GM19025 (cell line): ENCODE measurements at regions not wholly inside any gene's neighbourhood (a gene's known extent, or its start where the extent isn't known, plus 50 kb on each side); places are given as distances from the start of the nearest gene placed in this dataset.
A peak's percentile ranks its signal among the peaks of the same experiment; 100 is the strongest.
"Not testable (repeated sequence)": the region's sequence is repeated elsewhere in the genome, so short reads cannot be mapped to it uniquely, and the experiment has no call there.

Experiments used
- ATAC-seq: cut with Tn5 transposase; IDR thresholded peaks from one replicate; pipeline ENCODE4 v1.9.1; 2021; ENCODE audit warnings: mild to moderate bottlenecking, low read depth, moderate library complexity; ENCODE audit not compliant: unreplicated experiment

- ATAC-seq: no peak
These were observed 201.6 kb upstream of the NEGR1 start for GRCh38 chr1:72483846-72484357.

DNA sequence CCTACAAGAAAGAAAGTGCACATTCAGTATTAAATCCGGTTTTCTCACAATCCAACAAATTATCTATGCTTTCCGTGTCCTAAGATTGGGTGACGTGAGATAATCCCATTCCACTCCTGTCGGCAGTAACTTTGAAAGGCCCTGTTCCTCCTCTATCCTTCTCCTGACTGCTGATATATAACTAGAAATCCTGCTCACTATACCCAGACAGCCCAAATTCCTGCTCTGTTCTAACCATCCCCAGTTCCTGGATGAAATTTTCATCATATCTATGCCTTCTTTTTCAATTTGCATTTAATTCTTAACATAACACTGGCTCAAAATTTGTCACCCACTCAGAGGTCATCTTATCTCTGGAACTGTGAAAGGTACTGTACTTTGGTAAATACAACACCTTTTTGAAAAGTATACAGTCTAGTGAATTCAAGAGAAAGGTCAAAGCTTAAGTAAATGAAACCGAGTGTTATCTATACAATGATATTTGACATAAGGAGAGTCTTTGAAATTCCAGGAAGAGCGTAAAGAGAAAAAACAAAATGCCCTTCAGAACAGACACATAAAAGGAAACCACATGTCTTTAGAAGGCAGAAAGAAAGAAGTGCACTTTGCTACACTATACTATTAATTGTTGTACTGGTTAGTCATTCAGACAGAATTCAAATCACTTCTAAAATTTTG is 200.5 kb upstream of the NEGR1 start:
- no peak for ATAC-seq

GRCh38 chr1:72481420-72481970 is 199.2 kb upstream of the NEGR1 start:
- no peak for ATAC-seq

DNA sequence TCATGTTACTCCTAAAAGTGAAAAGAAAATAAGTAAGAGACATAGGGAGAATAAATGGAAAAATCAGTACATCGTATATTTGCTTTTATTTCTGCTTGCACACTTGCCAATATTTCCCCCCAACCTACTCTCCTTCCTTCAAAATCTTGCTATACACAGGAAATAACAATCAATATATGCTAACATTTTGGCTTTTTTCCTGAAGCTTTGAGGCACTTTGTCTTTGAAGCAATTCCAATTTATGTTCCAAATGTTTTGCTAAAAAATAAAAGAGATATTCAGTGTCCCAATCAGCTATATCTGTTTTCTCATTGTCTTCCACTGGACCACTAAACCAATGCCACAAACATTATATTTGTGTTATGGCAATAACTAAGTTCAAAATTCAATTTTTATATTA is 184.0 kb upstream of the NEGR1 start:
- ATAC-seq: no peak

DNA sequence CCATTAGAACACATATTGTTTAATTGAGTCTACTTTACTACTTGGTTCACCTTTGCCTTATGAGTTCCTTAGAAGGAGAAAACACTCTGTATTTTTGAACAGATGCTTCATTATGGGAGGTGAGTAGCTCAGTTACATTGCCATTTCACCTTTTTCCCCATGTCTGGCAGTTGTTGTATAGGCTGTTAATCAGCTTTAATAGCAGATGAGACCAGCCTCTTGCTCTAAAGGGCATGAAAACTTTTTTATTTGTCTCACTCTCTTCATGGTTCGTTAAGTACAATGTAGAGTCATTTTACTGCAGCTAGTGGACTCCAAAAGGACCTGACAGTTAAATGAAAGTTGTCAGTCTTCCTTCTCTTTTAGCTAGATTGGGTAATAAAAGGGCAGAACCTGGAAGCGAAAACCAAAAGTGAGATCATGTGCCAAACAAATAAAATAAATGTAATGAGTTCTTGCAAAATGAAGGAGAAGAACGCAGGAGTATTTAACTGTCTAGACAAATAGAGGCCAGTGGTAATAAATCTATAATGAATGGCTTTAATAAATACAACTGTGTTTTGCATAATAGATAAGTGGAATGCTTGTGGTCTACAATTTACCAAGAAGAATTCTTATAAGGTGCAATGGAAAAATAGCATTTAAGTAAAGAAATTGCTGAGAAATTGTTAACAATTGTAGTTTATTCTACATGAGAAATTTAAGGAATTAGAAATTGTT is 180.0 kb upstream of the NEGR1 start:
- ATAC-seq: no peak

DNA sequence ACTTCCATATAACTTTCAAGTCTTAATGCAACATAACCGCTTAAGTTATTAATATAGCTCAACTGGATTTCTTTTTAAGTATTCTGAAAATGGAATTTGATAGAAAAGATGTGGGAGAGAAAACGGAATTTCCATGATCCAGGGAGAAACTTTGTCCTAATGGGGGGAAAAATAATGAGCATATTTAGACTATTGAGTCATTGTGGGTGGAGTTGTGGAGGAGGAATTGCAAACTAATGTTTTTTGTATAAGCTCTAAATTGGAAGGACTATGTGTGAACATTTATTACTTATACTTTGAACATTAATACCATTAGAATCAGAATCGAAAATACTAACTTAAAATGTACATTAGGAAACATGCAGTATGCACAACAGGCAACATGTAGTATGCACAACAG is 159.9 kb upstream of the NEGR1 start:
- ATAC-seq: no peak

DNA sequence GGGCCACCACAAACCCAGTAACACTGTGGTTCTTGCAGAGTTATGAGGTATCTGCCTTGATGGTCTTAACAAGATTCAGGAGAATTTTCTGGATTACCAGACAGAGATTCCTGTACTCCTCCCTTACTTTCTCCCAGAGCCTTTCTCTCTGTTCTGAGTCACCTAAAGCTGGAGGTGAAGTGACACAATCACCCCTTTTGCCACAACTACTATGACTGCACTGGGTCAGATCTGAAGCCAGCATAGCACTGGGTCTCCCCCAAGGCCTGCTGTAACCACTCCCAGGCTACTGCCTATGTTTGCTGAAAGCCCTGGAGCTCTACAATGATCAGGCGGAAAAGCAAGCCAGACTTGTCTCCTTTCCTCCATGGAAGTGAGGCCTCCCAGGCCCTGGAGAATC is 156.7 kb upstream of the NEGR1 start:
- no peak for ATAC-seq

- ATAC-seq: no peak
These were observed 155.9 kb upstream of the NEGR1 start for GRCh38 chr1:72438270-72438669.

GRCh38 chr1:72435025-72435424 is 152.7 kb upstream of the NEGR1 start:
- peak; percentile 54 for ATAC-seq

DNA sequence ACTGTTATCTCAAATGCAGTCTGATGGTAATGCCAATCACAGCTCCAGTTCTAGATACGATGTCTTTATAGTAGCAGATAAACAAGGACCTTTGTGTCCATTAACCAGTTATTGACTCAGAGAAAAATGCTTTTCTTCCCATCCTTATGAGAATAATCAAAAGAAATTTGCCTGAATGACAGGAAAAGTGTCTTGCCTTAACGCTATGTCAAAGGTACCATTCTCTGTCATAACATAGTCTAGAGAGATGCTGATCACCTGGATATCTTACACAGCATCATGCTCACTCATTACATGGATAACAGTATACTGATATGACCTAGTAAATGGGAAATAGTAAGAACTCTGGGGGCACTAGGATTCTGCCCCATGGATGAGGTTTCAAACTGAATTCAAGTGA is 151.7 kb upstream of the NEGR1 start:
- ATAC-seq: no peak

- ATAC-seq: peak; percentile 64
These were observed 151.3 kb upstream of the NEGR1 start for GRCh38 chr1:72433591-72433990.

DNA sequence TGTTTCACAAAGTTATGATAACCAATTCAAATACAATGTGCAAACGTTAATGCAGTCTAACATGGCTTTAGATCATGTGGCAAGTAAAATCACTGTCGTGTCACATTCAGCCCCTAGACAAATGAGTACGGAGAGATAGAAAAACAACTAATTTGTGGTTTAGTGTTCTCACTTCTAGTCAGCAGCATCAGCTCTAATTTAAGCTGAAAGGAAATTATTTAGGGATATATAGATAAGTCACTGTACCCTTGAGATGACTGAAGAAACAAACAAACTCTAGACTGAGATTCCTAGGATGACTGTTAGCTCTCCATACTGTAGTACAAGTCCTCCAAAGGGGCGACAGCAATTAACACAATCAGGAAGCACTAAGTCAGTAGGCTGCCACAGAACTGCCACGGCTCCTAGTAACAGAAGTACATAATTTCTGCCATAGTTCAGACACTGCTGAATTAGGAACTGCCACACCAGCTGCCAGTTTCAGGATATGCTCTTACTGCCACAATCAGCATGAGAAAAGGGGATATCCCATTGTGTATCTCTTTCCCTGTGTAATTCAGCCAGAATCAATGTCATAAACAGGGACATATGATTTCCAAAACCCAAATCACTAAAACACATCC is 150.4 kb upstream of the NEGR1 start:
- no peak for ATAC-seq

DNA sequence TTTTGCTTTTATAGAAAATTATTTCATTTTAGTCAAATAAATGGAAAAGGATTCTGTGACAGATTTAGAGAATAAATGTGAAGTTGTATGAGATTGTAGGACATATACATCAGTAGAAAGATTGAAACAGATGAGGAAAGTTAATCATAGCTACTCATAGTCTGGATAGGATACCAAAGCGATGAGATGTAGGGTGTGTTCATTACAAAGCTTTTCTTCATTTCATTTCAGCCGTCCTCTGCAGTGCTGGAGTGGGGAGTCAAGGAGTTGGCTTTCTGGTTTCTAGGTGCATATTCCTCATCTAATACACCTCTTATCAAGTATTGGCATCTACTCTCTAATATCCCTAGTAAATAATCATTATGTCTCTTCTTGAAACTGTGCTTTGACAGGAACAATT is 149.5 kb upstream of the NEGR1 start:
- no peak for ATAC-seq

DNA sequence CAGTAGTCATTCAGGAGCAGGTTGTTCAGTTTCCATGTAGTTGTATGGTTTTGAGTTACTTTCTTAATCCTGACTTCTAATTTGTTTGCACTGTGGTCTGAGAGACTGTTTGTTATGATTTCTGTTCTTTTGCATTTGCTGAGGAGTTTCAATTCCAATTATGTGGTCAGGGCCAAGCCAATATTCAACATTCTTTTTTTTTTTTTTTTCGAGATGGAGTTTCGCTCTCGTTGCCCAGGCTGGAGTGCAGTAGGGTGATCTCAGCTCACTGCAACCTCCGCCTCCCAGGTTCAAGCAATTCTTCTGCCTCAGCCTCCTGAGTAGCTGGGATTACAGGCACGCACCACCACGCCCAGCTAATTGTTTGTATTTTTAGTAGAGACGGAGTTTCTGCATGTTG is 145.9 kb upstream of the NEGR1 start:
- not testable (repeated sequence) for ATAC-seq

DNA sequence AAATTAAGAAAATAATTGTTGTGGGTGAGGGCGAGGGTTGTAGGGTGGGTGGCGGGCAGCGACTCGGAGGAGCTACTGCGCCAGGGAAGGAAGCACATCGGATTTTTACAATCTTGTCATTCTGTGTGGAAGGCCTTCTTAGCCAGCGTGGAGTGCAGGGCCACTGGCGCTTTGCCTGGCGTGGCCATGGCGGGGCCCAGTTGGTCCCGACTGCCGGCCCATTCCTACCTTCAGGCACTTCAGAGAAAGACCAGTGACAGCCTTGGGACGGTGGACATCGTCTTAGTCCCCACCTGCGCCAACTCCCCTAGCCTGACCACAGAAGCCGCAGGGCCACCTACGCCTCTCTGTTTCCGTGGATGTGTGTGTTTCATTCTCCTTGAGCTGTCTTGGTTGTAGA is 136.9 kb upstream of the NEGR1 start:
- ATAC-seq: no peak

GRCh38 chr1:72412286-72412685 is 129.9 kb upstream of the NEGR1 start:
- ATAC-seq: no peak

DNA sequence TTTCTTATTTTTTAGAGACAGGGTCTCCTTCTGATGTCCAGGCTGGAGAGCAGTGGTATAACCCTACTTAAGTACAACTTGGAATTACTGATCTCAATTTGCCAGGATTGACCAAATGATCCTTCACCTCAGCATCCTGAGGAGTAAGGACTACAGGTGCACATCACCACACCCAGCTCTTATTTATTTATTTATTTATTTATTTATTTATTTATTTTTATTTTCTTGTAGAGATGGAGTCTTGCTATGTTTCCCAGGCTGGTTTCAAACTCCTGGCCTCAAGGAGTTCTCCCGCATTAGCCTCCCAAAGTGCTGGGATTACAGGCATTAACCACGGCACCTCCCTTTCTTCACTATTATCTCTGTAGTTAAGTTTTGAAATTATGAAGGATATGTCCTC is 117.5 kb upstream of the NEGR1 start:
- ATAC-seq: no peak

DNA sequence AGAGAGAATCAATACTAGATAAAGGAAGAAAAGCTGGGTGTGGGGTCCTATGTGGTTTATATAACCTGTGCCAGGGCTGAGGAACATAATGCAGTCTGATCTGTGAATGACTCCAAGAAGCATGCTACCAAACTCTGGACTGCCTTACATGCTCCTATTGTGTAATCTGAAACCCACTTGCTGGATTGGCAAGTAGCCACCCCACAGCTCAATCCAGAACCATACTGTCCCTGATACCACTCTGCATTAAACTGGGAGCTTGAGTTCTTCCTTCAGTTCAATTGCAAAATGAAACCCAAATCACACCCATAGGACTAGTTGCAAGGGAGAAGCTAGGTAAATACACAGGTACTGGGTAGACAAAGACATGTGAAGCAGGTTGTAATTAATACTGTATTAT is 115.4 kb upstream of the NEGR1 start:
- no peak for ATAC-seq

- ATAC-seq: no peak
These were observed 112.1 kb upstream of the NEGR1 start for GRCh38 chr1:72394457-72394856.

GRCh38 chr1:72379072-72379471 is 96.7 kb upstream of the NEGR1 start:
- ATAC-seq: no peak

DNA sequence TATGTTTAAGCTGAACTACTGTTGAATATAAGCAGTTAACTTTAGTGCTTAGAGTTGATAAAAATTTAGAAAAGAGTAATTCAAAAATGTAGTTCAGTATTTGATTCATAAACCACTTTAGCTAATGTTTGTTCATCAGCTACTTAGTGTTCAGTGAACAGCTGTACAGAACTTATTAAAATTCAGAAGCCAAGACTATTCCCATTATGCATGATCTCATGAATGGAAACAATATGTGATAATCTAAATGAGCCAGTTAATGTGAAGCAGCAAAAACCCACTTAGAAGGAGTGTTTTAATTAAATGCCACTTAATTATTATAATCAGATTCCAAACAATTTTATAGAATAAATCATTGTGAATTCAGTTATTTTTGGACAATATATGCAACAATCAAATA is 92.9 kb upstream of the NEGR1 start:
- ATAC-seq: no peak
